ENCODE measurements at regions not wholly inside any gene's neighbourhood (a gene's known extent, or its start where the extent isn't known, plus 50 kb on each side); places are given as distances from the start of the nearest gene placed in this dataset.

GRCh38 chr11:80822308-80822707 is 1381.5 kb upstream of the TENM4 start:
- no peak for DNase-seq

GRCh38 chr11:80819271-80819670 is 1378.4 kb upstream of the TENM4 start:
- DNase-seq: no peak

- DNase-seq: no peak
These were observed 1376.1 kb upstream of the TENM4 start for GRCh38 chr11:80816966-80817365.

GRCh38 chr11:80816454-80816847 is 1375.6 kb upstream of the TENM4 start:
- DNase-seq: no peak

- DNase-seq: no peak
These were observed 1375.1 kb upstream of the TENM4 start for GRCh38 chr11:80815752-80816453.

GRCh38 chr11:80814813-80815212 is 1374.0 kb upstream of the TENM4 start:
- no peak for DNase-seq

GRCh38 chr11:80810695-80811094 is 1369.9 kb upstream of the TENM4 start:
- no peak for DNase-seq

GRCh38 chr11:80798174-80798573 is 1357.3 kb upstream of the TENM4 start:
- DNase-seq: no peak

GRCh38 chr11:80783561-80783960 is 1342.7 kb upstream of the TENM4 start:
- DNase-seq: peak; percentile 11 to 19

GRCh38 chr11:80782135-80782885 is 1341.5 kb upstream of the TENM4 start:
- DNase-seq: peak in 1 of 2 experiments; percentile 13

- no peak for DNase-seq
These were observed 1339.2 kb upstream of the TENM4 start for GRCh38 chr11:80779905-80780605.

- DNase-seq: no peak
These were observed 1338.1 kb upstream of the TENM4 start for GRCh38 chr11:80778941-80779340.

GRCh38 chr11:80778432-80778831 is 1337.6 kb upstream of the TENM4 start:
- DNase-seq: no peak

GRCh38 chr11:80773919-80774318 is 1333.1 kb upstream of the TENM4 start:
- no peak for DNase-seq

- DNase-seq: no peak
These were observed 1330.2 kb upstream of the TENM4 start for GRCh38 chr11:80771017-80771416.

GRCh38 chr11:80758787-80759186 is 1318.0 kb upstream of the TENM4 start:
- no peak for DNase-seq

- no peak for DNase-seq
These were observed 1307.5 kb upstream of the TENM4 start for GRCh38 chr11:80748207-80748925.

GRCh38 chr11:80746300-80746699 is 1305.5 kb upstream of the TENM4 start:
- DNase-seq: no peak

- DNase-seq: no peak
These were observed 1304.6 kb upstream of the TENM4 start for GRCh38 chr11:80745416-80745815.

GRCh38 chr11:80733790-80734189 is 1293.0 kb upstream of the TENM4 start:
- no peak for DNase-seq

- no peak for DNase-seq
These were observed 1292.5 kb upstream of the TENM4 start for GRCh38 chr11:80733361-80733760.

- peak in 1 of 2 experiments; percentile 35 for DNase-seq
These were observed 1286.5 kb upstream of the TENM4 start for GRCh38 chr11:80727315-80727714.

- no peak for DNase-seq
These were observed 1285.4 kb upstream of the TENM4 start for GRCh38 chr11:80726236-80726635.

Data from NCI-H526 (cell line).